GM18858 (cell line): ENCODE measurements at regions not wholly inside any gene's neighbourhood (a gene's known extent, or its start where the extent isn't known, plus 50 kb on each side); places are given as distances from the start of the nearest gene placed in this dataset.

ENCODE experiments used
- ATAC-seq: cut with Tn5 transposase; IDR thresholded peaks from one replicate; pipeline ENCODE4 v1.9.1; 2021; ENCODE audit not compliant: unreplicated experiment

- no peak for ATAC-seq
These were observed 244.2 kb downstream of the BCOR start for GRCh38 chrX:39853417-39854030.

- ATAC-seq, result peak; percentile 70
These were observed 242.7 kb downstream of the BCOR start for GRCh38 chrX:39854772-39855747.

DNA sequence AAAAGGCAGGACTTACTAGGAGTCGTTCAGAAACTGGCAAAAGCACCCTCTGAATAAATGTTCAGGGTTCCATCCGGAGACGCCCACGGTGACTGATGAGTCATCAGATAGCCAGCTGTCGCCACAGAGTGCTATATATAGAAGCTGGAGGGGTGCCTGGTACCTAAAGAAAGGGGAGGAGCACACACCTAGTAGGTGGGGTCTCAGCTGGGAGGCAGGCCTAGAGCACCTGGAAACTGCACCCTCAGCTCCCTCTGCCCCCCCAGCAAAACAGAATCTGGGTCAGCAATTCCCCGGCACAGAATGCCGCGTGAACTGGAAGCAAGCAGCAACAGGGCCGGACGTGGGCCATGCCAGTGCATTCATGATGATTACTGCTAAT is 242.0 kb downstream of the BCOR start:
- no peak for ATAC-seq

DNA sequence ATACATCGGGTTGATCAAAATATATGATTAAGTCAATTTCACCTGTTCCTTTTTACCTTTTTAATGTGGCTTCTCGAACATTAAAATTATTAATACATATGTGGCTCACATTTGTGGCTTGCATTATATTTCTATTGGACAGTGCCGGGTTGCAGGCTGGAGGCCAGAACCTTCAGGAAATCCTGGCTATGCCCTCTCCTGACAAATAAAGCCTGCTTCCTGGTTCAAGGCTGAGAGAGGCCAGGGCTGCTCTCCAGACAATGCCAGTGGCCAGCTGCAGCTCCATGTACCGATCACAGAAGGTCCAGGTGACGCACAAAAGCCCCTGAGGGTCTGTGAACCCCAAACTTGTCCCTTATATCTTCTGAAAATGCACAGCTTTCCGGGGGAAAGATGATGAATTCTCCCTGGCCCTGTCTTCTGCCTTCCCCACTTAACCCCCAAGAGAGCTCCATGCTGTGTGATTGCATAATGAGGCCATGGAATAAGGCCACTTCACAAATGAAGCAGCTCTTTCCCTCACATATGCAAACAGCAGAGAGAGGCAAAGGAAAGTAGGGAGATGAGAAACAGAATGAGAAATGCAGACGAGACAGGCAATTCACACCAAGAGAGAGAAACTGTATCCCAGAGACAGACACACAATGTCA is 241.2 kb downstream of the BCOR start:
- no peak for ATAC-seq

DNA sequence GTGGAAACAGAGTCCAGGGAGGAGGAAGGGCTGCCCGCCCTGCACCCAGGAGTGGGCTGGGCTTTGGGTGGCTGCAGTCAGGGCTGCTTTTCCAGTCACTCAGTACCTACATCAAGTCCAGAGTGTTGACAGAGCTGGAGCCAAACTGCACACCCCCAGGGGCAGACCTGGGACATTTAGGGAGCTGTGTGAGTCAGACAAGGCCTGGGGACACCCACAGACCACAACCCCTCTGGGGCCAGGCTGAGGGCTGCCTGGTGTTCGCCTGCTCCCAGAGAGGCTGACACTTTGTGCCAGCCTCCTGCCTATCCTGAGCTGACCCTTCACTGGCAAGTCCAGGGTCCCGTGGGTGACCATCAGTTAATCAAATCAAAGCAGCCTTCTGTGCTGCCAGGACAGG is 240.0 kb downstream of the BCOR start:
- ATAC-seq, result no peak

GRCh38 chrX:39859991-39860861 is 237.5 kb downstream of the BCOR start:
- ATAC-seq, result peak; percentile 65

DNA sequence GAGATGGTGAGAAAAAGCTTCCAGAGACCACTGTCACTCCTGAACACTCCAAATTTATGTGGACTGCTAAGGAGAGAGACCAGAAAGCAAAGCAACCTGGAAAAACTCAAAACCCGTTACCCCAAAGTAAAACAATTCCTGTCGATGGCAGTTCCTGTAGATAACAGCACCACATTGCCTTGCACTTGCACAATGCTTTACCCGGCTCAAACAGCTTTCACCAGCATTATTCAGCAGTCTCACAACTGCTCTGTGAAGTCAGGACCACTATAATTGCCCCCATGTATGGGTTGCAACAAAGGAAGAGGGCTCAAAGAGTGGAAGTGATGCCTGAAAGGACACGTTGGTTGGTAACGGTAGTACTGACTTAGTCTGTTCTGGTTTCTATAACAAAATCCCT is 234.8 kb downstream of the BCOR start:
- no peak for ATAC-seq

DNA sequence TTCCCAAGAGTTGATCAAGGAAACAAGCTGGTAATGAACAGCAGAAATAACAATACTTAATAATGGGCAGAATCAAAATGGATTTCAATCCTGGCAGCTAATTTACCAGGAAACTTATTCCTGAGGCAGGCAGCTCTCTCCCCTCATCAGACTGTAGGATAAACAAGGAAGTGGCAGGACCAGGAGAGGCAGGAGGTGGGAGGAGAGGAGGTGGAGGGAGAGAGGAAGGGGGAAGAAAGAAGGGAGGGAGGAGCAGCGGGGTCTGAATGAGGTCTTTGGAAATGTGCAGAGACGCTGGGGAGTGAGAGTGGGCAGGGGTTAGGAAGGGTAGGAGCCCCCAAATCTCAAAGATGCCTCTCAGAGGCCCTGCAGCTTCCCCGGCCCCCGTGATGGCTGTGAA is 231.5 kb downstream of the BCOR start:
- no peak for ATAC-seq

DNA sequence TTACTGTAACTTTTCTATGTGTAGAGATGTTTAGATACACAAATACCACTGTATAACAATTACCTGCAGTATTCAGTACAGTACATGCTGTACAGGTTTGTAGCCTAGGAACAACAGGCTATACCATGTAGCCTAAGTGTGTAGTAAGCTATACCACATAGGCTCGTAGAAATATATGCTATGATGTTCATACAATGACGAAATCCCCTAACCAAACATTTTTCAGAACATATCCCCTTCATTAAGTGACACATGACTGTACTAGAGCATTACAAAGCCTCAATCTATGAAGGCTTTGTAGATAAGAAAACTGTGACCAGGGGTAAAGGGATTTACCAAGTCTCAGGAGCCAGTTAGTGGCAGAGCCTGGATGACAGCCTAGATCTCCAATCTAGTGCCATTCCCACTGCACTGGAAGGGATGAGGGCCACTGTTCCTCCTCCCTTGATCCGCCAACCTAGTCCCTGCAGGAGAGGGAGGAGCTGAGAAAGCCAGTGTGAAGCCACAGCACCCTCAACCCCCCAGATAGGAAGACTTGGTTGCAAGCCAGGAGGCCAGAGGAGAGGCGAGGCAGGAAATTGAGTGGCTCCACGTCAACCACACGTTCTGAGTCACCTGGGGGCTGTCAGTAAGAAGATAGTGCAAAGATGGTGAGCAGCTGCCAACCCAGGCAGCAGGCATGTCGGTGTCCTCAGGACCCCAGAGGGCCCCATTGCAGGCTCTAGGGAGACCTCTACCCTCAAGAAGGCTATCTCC is 227.7 kb downstream of the BCOR start:
- ATAC-seq, result no peak

GRCh38 chrX:39871648-39872047 is 226.1 kb downstream of the BCOR start:
- no peak for ATAC-seq

- no peak for ATAC-seq
These were observed 224.6 kb downstream of the BCOR start for GRCh38 chrX:39873117-39873516.

- peak; percentile 96 for ATAC-seq
These were observed 223.4 kb downstream of the BCOR start for GRCh38 chrX:39874202-39874816.

GRCh38 chrX:39875834-39876628 is 221.7 kb downstream of the BCOR start:
- ATAC-seq, result no peak

- ATAC-seq, result no peak
These were observed 219.9 kb downstream of the BCOR start for GRCh38 chrX:39877905-39878304.

GRCh38 chrX:39883666-39884065 is 214.1 kb downstream of the BCOR start:
- ATAC-seq, result no peak

GRCh38 chrX:39886282-39886681 is 211.5 kb downstream of the BCOR start:
- ATAC-seq, result no peak

DNA sequence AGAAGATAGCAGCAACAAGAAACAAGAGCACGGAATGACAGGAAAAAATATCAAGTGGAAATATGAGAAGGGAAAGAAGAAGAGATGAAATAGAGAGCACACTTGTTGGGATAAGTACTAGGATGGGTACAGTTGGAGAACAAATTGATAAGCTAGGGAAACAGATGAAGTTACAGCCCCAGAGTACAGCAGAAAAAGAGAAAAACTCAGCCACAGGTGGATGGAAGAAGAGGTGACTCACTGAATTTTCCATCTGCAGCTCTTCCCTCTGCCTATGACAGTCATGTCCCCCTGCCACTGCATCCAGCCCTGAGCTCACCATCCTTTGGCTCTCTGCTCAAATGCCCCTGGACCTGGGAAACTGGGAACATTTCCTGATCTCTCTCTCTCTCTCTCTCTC is 209.0 kb downstream of the BCOR start:
- no peak for ATAC-seq

- no peak for ATAC-seq
These were observed 208.1 kb downstream of the BCOR start for GRCh38 chrX:39889704-39890103.

- ATAC-seq, result no peak
These were observed 207.0 kb downstream of the BCOR start for GRCh38 chrX:39890807-39891206.
